ENCODE measurements at regions not wholly inside any gene's neighbourhood (a gene's known extent, or its start where the extent isn't known, plus 50 kb on each side); places are given as distances from the start of the nearest gene placed in this dataset.

- TF ChIP-seq, protein P1, sequence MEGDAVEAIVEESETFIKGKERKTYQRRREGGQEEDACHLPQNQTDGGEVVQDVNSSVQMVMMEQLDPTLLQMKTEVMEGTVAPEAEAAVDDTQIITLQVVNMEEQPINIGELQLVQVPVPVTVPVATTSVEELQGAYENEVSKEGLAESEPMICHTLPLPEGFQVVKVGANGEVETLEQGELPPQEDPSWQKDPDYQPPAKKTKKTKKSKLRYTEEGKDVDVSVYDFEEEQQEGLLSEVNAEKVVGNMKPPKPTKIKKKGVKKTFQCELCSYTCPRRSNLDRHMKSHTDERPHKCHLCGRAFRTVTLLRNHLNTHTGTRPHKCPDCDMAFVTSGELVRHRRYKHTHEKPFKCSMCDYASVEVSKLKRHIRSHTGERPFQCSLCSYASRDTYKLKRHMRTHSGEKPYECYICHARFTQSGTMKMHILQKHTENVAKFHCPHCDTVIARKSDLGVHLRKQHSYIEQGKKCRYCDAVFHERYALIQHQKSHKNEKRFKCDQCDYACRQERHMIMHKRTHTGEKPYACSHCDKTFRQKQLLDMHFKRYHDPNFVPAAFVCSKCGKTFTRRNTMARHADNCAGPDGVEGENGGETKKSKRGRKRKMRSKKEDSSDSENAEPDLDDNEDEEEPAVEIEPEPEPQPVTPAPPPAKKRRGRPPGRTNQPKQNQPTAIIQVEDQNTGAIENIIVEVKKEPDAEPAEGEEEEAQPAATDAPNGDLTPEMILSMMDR (IDR thresholded peaks at IDR 0.05) = no peak
- no peak for TF ChIP-seq POLR2A (IDR thresholded peaks at IDR 0.05)
Observed at GRCh38 chr17:33798308-33798707, 456.8 kb upstream of the CCL2 start.

Measured in esophagus squamous epithelium (tissue), 4 donors.